ENCODE measurements at regions not wholly inside any gene's neighbourhood (a gene's known extent, or its start where the extent isn't known, plus 50 kb on each side); places are given as distances from the start of the nearest gene placed in this dataset.

DNA sequence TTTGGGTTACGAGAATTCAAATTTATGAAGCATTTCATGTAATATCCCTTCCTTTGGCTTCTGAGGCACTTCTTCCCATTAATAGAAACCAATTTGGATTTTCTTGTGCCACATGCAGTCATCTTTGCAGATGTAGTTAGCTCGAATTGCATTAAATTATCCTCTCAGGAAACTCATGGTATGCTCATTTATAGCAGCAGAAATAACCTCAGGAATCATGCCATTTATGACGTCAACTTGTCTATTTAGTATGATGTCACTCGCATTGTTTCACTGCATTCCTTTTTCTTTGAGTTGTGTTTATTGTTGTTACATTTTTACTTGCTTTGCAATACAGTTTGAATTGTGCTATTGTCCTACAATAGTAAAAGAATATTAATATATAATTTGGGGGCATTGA lies 163.8 kb downstream of the RBM43 start:
- H3K27ac Mint-ChIP-seq (ENCODE audit: unreplicated experiment): no peak overlapping the region
- no peaks in the 10 kb centered on the region for H3K36me3 Mint-ChIP-seq (ENCODE audit: low read depth)
- TF ChIP-seq, protein P1, sequence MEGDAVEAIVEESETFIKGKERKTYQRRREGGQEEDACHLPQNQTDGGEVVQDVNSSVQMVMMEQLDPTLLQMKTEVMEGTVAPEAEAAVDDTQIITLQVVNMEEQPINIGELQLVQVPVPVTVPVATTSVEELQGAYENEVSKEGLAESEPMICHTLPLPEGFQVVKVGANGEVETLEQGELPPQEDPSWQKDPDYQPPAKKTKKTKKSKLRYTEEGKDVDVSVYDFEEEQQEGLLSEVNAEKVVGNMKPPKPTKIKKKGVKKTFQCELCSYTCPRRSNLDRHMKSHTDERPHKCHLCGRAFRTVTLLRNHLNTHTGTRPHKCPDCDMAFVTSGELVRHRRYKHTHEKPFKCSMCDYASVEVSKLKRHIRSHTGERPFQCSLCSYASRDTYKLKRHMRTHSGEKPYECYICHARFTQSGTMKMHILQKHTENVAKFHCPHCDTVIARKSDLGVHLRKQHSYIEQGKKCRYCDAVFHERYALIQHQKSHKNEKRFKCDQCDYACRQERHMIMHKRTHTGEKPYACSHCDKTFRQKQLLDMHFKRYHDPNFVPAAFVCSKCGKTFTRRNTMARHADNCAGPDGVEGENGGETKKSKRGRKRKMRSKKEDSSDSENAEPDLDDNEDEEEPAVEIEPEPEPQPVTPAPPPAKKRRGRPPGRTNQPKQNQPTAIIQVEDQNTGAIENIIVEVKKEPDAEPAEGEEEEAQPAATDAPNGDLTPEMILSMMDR (conservative IDR thresholded peaks at IDR 0.05): no peak
- H3K27me3 Mint-ChIP-seq (ENCODE audit: low read depth): no peaks in the 10 kb centered on the region
- no peaks in the 10 kb centered on the region for H3K9me3 Mint-ChIP-seq
- H3K4me1 Mint-ChIP-seq: no peaks in the 10 kb centered on the region
- no peak overlapping the region for H3K4me3 Mint-ChIP-seq
- DNase-seq (ENCODE audit: low read depth, low spot score): no peak

DNA sequence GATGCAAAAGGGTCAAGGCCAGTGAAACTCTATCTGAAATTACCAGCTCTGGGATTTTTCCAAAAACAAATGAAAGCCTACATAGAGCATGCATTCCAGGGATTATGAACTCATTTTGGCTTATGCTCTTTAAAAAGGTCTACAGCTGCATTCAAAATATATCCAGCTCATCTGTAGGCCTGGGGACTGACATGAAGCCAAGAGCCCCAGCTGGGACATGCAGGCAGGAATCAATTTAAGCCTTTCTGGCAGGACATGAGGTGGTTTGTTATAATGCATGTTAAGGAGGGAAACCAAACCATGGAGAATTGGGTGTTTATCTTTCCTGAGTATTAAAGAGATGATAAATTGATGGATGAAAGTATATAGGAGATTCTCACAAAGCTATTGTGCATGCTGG lies 164.5 kb downstream of the RBM43 start:
- Mint-ChIP-seq H3K4me1 (no peaks in the 10 kb centered on the region), H3K4me3 (no peak overlapping the region), H3K9me3 (no peaks in the 10 kb centered on the region), H3K36me3 (ENCODE audit: low read depth) (no peaks in the 10 kb centered on the region), H3K27ac (ENCODE audit: unreplicated experiment) (no peak overlapping the region), H3K27me3 (ENCODE audit: low read depth) (no peaks in the 10 kb centered on the region)
- TF ChIP-seq, protein P1 (conservative IDR thresholded peaks at IDR 0.05): no peak
- no peak for DNase-seq (ENCODE audit: low read depth, low spot score)

DNA sequence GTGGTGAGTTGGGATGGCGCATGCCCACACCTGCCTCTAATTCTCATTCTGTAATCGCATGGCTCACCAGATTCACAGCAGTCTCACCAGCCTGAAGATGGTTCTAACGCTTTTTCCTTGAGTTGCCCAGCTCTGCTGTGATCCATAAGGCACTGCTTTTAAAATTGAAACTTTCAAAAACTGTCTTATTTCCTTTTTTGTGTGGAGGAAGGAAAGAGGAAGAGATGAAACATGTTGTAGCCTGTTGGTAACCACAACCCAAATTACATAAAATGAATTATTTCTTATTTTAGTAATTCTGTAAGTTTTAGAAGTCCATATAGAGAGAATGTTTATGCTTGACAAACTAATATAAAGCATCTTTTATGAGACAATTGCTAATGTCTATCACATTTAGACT lies 165.4 kb downstream of the RBM43 start:
- no peak for DNase-seq (ENCODE audit: low read depth, low spot score)
- Mint-ChIP-seq H3K27me3 (ENCODE audit: low read depth) (no peaks in the 10 kb centered on the region), H3K36me3 (ENCODE audit: low read depth) (no peaks in the 10 kb centered on the region), H3K4me1 (no peaks in the 10 kb centered on the region), H3K27ac (ENCODE audit: unreplicated experiment) (no peak overlapping the region), H3K9me3 (no peaks in the 10 kb centered on the region), H3K4me3 (no peak overlapping the region)
- TF ChIP-seq, protein P1 (conservative IDR thresholded peaks at IDR 0.05): no peak

DNA sequence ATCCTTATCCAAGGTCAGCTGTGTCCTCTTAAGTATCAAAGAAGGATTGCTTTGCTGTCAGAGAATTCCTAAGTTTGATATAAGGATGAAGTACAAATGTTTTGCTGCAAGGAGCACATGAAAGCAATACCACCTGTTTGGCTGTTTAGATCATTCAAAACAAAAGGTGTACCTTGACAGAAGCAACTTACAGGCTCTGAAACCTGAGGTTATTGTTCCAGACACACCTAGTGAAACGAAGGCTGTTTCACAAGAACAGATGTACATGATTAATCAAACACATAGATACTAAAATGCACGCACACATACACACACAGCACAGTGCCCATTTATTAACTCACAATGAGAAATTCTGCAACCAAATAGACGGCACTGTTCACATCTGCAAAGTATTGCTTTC lies 166.2 kb downstream of the RBM43 start:
- Mint-ChIP-seq H3K27me3 (ENCODE audit: low read depth) (no peaks in the 10 kb centered on the region), H3K4me3 (no peak overlapping the region), H3K9me3 (no peaks in the 10 kb centered on the region), H3K36me3 (ENCODE audit: low read depth) (no peaks in the 10 kb centered on the region), H3K27ac (ENCODE audit: unreplicated experiment) (no peak overlapping the region), H3K4me1 (no peaks in the 10 kb centered on the region)
- TF ChIP-seq, protein P1 (conservative IDR thresholded peaks at IDR 0.05): no peak
- no peak for DNase-seq (ENCODE audit: low read depth, low spot score)

DNA sequence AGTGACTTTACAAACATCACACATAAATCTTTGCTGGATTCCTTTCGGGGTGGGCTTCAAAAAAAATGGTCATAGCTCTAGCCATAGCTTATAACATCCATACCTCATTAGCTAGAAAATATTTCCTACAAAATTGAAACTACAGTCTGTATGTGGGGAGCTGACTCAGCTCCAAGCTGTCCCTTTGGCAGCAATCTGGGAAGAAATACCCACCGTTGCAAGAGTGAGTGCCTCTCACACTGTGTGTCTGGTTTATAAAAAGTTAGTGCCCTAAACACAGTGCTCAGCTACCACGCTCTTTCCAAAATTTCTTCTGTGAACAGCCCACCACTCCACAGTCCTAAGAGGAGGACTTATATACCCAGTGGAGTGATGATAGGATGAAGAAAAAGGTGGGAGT lies 170.1 kb downstream of the RBM43 start:
- DNase-seq (ENCODE audit: low read depth, low spot score): no peak
- no peaks in the 10 kb centered on the region for H3K9me3 Mint-ChIP-seq
- H3K27me3 Mint-ChIP-seq (ENCODE audit: low read depth): no peaks in the 10 kb centered on the region
- no peaks in the 10 kb centered on the region for H3K36me3 Mint-ChIP-seq (ENCODE audit: low read depth)
- no peak overlapping the region for H3K4me3 Mint-ChIP-seq
- H3K4me1 Mint-ChIP-seq: no peaks in the 10 kb centered on the region
- H3K27ac Mint-ChIP-seq (ENCODE audit: unreplicated experiment): no peak overlapping the region
- TF ChIP-seq, protein P1 (conservative IDR thresholded peaks at IDR 0.05): no peak

DNA sequence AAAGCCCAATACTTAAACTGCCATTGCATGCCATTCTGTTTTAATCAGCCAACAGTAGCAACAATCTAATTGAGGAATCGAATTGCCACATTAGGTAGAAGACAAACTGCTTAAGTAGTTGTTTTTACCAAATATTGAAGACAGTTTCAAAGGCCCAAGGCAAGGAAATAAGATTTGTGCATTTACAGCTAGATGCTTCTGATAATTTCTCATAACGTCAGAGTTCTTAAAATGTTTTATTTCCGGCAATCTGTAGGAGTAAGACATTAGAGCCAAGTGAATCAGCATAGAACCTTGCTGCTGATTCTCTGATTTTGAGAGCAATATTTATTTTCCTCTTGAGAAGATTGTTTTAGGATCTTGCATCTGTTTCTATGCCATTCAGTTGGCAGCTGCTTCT lies 174.3 kb downstream of the RBM43 start:
- H3K27me3 Mint-ChIP-seq (ENCODE audit: low read depth): no peaks in the 10 kb centered on the region
- peaks cover 21% of the 10 kb centered on the region for H3K4me1 Mint-ChIP-seq
- no peak overlapping the region for H3K27ac Mint-ChIP-seq (ENCODE audit: unreplicated experiment)
- TF ChIP-seq, protein P1 (conservative IDR thresholded peaks at IDR 0.05): no peak
- no peaks in the 10 kb centered on the region for H3K9me3 Mint-ChIP-seq
- H3K36me3 Mint-ChIP-seq (ENCODE audit: low read depth): no peaks in the 10 kb centered on the region
- no peak for DNase-seq (ENCODE audit: low read depth, low spot score)
- H3K4me3 Mint-ChIP-seq: no peak overlapping the region

Measured in neural crest cell (in vitro differentiated cells).